NCI-H2171 (cell line): ENCODE measurements at regions not wholly inside any gene's neighbourhood (a gene's known extent, or its start where the extent isn't known, plus 50 kb on each side); places are given as distances from the start of the nearest gene placed in this dataset.

Source experiments
- DNase-seq: peaks from one replicate; lab custom pipeline; 2025; lab: John Stamatoyannopoulos, UW

- DNase-seq = no peak
Observed at GRCh38 chr22:34904486-34904885, 161.5 kb upstream of the ISX start.

DNA sequence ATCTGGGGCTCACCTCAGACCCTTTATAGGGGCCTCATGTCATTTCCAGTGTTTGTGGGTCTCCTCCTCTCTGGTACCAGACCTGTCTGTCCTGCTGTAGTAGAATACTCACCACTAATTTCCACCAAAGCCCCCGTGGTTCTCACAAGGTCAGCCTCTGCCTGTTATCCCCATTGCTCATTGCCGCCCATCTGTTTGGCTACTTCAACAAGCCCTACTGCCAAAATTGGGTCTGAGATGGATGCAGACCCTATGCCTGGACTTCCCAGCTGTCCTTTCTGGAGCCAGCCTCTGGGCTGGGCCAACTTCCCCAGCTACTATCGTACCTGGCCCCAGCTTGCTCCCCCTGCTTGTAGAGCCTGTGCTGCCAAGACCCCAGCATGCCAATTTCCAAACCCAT, 152.1 kb upstream of the ISX start:
- DNase-seq = no peak

GRCh38 chr22:34914846-34915245, 151.1 kb upstream of the ISX start:
- no peak for DNase-seq

DNA sequence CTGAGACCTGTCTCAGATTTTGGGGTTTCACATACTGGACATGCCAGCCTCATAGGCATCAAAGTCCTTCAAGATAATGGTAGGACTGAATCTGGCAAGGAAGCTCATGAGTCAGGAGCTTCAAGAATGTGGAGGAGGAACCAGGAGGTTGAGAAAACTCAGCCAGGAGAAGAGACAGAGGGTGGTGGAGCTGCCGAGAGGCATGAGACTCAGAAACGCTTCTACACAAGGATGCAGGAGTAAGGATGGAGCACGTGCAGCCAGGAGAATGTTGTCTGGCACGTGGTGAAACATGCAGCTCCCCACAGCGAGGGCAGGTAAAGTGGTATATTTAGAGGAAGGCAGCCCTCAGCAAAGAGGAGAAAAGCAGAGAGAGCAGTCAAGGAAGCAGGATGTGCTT, 148.7 kb upstream of the ISX start:
- DNase-seq = no peak

DNA sequence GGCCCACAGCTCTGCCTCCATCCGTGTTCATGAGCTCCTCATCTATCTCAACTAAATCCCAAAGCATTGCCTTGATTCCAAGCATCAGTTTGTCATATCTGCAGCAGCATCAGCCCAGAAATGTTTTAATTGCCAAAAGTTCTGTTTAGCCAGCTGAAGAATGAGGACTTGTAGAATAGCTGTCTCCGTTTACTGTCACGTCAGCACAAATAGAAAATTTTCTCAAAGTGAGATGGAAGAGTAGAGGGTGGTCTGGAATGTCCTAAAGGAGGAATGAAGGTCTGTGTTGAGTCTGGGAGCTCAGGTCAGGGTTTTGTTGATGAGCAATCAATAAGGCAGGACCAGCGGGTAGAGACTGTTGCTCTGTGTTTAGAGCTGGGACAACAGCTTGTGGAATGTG, 134.9 kb upstream of the ISX start:
- no peak for DNase-seq

DNA sequence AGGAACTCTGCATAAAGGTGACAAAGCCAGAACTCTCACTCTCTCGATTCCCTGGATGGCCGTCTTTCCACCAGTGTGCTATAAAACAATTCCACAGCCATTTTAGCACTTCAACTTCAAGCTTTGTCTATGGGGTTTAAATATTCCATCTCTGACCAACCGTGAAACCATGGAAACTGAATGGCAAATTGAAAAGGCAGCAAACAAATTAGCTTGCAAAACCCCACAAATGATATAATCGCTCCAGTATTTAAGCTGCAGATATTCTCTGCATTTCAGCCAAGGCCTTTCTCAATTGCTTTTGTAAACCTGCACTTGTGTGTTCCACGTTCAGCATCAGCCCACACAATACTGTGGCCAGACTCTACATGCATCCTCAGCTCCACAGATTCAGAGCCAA, 131.7 kb upstream of the ISX start:
- DNase-seq = no peak

GRCh38 chr22:34943830-34944229, 122.1 kb upstream of the ISX start:
- DNase-seq = no peak

DNA sequence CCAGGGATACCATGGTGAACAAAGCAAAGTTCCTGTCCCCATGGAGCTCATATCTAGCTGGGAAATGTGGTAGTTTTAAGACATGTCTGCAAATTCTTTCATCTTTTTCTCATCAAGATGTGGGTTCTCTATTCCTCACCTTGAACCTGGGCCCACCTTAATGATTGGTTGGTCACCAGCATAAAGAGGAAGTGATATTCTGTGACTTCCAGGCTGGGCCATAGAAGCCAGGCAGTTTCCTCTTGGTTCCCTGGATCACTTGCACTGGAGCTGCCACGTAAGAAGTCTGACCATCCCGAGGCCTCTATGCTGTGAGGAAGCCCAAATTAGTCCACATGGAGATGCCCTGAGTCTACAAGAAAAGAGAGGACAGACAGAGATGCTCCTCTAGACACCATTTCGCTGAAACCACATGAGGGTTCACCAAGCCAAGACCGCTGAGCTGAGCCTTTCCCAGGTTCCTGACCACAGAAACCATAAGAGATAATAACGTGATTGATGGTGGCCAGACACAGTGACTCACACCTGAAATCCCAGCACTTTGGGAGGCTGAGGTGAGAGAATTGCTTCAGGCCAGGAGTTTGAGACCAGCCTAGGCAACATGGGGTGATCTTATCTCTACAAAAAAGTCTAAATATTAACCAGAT, 119.5 kb upstream of the ISX start:
- no peak for DNase-seq

DNA sequence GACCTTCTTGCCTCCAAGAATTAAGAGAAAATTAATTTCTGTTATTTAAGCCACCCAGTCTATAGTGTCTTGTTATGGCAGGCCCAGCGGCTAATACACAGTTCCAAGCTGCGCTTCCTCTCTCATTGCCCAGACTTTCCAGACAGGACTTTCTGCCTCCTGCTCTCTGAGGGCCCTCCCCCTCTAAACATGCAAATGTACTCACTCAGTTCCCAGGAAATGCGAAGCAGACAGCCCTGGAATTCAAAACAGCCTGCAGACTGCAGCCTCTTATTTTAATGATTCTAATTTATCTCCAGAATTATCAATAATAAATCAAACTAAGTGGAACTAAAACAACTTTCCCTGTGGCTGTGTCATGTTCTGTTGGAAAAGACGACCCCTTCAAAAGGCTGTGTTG, 115.5 kb upstream of the ISX start:
- no peak for DNase-seq

DNA sequence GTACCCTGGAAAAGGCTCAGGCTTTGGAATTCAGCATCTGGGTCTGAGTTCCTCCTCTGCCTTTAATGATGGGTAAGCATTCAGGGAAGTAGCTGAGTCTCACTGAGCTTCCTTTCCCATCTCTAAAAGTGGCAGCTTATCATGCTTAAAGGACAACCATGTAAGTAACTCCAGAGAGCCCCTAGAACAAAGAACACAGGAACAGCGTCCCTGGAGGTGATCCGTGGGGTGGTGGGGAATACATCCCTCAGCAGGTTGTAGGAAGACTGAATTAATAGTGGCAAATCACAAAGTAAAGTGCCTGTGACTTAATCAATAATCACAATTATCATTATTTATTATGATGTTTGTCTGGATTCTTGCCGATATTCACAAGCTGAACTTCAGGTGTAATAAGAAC, 114.7 kb upstream of the ISX start:
- DNase-seq = no peak

- no peak for DNase-seq
Observed at GRCh38 chr22:34960005-34960404, 106.0 kb upstream of the ISX start.

DNA sequence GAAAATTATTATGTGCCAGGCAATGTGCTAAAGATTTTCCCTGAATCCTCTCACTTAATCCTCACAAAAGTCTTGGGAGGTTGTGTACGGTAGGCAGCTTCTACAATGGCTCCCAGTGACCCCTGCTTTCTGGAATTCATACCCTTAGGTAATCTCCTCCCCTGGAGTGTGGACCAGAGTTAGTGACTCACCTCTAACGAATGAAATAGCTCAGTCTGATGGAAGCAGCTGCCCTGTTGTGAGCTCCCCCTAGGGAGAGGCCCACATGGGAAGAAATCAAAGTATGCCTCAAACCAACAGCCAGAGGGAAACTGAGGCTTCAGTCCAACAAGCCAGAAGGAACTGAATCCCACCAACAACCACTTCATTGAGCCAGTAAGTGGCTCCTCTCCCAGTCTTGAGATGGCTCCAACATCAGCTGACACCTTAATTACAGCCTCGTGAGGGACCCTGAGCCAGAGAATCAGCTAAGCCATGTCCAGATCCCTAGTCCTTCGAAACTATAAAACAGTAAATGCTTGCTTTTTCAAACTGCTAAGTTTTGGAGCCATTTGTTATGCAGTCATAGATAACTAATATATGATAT, 98.9 kb upstream of the ISX start:
- DNase-seq = no peak

- no peak for DNase-seq
Observed at GRCh38 chr22:34969001-34969790, 96.8 kb upstream of the ISX start.

GRCh38 chr22:34971456-34971855, 94.5 kb upstream of the ISX start:
- no peak for DNase-seq

DNA sequence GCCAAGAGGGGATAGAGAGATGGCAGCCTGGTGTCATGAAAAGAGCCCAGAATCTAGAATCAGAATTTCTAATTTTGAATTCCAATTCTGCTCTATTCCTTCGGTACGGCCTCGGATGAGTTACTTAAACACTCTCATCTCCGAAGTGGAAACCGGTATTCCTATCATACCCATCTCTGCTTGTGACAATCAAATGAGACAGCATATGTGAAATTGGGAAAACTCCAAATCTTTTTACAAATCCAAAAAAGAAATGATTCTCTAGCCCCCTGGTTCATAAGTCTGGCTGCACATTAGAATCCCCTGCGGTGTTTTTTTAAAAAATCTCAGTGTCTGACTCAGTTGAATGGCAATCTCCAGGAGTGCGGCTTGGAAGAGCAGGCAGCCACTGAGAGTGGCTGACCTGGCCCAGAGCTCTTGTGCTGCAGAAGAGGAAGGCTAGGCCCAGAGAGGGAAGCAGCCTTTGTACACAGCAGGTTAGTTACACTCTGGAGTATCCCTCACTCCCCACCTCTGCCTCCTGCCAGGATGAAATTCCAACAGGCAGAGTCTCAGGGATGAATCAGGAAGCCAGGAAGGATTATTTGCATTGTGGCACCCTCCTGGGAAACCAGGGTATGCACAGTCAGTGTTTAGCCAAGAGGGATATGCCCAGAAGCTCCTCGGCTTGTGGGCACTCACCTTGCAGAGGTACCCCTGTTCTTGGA, 93.6 kb upstream of the ISX start:
- DNase-seq = no peak

DNA sequence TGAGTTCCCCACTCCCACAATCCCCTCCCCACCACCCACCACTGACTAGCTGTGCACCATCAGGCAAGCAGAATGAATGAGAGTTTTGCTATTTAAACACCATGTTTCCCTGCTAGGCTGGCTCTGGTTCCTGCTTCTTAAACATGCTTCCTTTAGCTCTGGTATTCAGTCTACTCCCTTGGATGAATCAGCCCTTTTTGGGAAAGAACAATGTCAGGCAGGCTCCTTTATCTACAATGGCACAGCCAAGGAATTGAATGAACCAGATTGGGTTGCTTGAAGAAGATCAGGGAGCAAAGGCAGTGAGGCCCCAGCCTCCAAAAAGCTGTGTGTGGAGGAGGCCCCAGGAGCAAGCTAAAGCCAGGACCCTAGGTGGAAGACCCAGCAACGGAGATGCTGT, 92.9 kb upstream of the ISX start:
- no peak for DNase-seq

DNA sequence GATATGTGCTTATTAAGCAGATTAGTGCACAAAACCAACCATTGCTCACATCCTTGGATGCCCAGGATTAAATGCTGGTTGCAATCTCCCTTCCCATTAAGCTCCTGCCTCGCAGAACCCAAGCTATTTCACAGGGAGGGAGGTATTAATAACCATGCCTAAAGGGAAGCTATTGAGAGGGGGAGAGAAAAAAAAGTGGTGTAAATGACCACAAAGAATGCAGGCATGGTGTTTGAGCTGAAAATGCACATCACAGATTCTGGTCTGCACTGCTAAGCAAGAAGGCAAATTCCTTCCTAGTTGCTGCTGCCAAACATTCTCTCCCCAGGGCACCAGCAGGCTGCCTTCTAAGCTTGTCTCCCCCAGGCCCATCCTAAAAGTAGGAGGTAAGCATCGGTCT, 92.0 kb upstream of the ISX start:
- no peak for DNase-seq

GRCh38 chr22:34975721-34976120, 90.2 kb upstream of the ISX start:
- DNase-seq = no peak

DNA sequence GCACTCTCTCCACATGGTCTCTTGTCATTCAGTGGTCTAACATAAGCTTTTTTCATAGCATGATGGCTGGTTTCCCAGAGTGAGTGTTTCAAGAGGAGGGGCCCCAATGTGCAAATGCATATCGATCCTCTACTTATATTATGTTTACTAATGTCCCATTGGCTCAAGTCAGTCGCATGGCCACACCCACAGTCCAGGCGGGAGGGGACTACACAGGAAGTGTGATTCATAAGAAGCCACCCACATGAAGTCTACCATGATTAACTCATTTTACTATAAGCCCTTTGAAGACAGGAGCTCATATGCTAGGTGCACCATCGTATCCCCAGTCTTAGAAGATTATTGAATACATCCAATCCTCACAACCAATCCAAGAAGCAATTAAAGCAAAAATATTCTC, 89.5 kb upstream of the ISX start:
- DNase-seq = no peak

GRCh38 chr22:34976886-34977285, 89.1 kb upstream of the ISX start:
- no peak for DNase-seq

DNA sequence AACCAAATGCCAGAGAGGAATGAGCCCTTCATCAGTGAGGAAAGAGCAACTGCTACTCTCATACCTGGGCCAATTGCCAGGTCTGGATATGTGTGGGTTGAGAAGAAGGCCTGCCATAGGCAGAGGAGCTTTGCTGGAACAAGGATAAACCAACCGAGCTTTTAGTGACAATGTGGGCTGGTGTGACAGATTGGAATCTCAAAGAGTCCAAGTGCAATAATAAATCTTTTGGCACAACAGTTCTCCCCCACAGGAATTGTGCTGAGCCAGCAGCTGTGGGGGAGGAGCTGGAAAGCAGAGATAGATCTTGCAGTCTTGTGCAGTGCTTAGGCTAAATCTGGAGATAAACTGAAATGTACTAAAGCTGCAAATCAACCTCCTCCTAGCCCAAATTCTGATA, 79.4 kb upstream of the ISX start:
- no peak for DNase-seq

DNA sequence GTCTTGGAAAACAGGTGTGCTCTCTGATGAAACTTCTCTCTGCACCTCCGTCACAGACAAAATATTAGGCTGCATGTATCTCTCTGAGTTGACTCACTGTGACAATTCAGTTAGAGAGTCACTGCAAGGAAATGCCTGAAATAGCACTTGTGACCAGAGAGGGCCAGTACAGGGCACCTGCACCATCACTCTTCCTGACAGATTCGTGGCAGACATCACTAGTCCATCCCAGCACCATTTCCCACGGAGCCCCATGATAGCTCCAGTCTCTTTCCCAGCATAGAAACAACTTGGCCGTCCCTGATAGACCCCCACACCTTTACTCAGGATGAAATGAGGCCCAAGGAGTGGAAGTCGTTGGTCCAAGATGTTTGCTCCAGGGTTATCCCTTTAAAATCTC, 73.3 kb upstream of the ISX start:
- no peak for DNase-seq

- DNase-seq = no peak
Observed at GRCh38 chr22:34993548-34993947, 72.4 kb upstream of the ISX start.
